ENCODE measurements at regions not wholly inside any gene's neighbourhood (a gene's known extent, or its start where the extent isn't known, plus 50 kb on each side); places are given as distances from the start of the nearest gene placed in this dataset.
"Not testable (repeated sequence)": the region's sequence is repeated elsewhere in the genome, so short reads cannot be mapped to it uniquely, and the experiment has no call there.

- DNase-seq = no peak
These were observed 117.1 kb upstream of the IRX4 start for GRCh38 chr5:1999794-2000193.

- DNase-seq = no peak
These were observed 116.1 kb upstream of the IRX4 start for GRCh38 chr5:1998716-1999317.

- no peak for DNase-seq
These were observed 115.6 kb upstream of the IRX4 start for GRCh38 chr5:1998348-1998669.

- no peak for DNase-seq
These were observed 115.1 kb upstream of the IRX4 start for GRCh38 chr5:1997640-1998347.

- no peak for DNase-seq
These were observed 112.8 kb upstream of the IRX4 start for GRCh38 chr5:1995491-1995890.

GRCh38 chr5:1987471-1987870, 104.7 kb upstream of the IRX4 start:
- DNase-seq = no peak

- no peak for DNase-seq
These were observed 103.1 kb upstream of the IRX4 start for GRCh38 chr5:1985781-1986180.

GRCh38 chr5:1983919-1984695, 101.4 kb upstream of the IRX4 start:
- DNase-seq = no peak

- no peak for DNase-seq
These were observed 100.7 kb upstream of the IRX4 start for GRCh38 chr5:1983401-1983800.

GRCh38 chr5:1982561-1982960, 99.8 kb upstream of the IRX4 start:
- DNase-seq = not testable (repeated sequence)

GRCh38 chr5:1975898-1976765, 93.4 kb upstream of the IRX4 start:
- no peak for DNase-seq

GRCh38 chr5:1975406-1975715, 92.6 kb upstream of the IRX4 start:
- DNase-seq = no peak

GRCh38 chr5:1974501-1975405, 92.0 kb upstream of the IRX4 start:
- no peak for DNase-seq

GRCh38 chr5:1974081-1974480, 91.4 kb upstream of the IRX4 start:
- no peak for DNase-seq

GRCh38 chr5:1973391-1974013, 90.8 kb upstream of the IRX4 start:
- no peak for DNase-seq

GRCh38 chr5:1971944-1972343, 89.2 kb upstream of the IRX4 start:
- no peak for DNase-seq

- no peak for DNase-seq
These were observed 85.0 kb upstream of the IRX4 start for GRCh38 chr5:1967736-1968135.

- no peak for DNase-seq
These were observed 83.7 kb upstream of the IRX4 start for GRCh38 chr5:1966461-1966860.

GRCh38 chr5:1965925-1966324, 83.2 kb upstream of the IRX4 start:
- DNase-seq = no peak

GRCh38 chr5:1963941-1964451, 81.3 kb upstream of the IRX4 start:
- DNase-seq = no peak

- no peak for DNase-seq
These were observed 80.6 kb upstream of the IRX4 start for GRCh38 chr5:1963358-1963757.

Measured in inflammatory macrophage treated with lipopolysaccharide for 1 hour (primary cell).